WTC11 (cell line): ENCODE measurements at regions not wholly inside any gene's neighbourhood (a gene's known extent, or its start where the extent isn't known, plus 50 kb on each side); places are given as distances from the start of the nearest gene placed in this dataset.

Experiments
- ATAC-seq: fragments of 200-7000 bp; cut with Tn5 transposase; 2 replicates; pipeline ENCODE4 v1.10.0; 2021; ENCODE audit warnings: mild to moderate bottlenecking, moderate library complexity
- CTCF ChIA-PET: fragments of 300-600 bp; sonication (Branson Sonifier 250); formaldehyde crosslinking; loops from one replicate; lab custom pipeline; 2021; ENCODE audit warnings: antibody characterized with exemption; lab: Charles Lee
- POLR2A ChIA-PET: fragments of 350-600 bp; sonication (Branson Sonifier 250); formaldehyde crosslinking; loops from one replicate; lab custom pipeline; 2021; ENCODE audit warnings: antibody characterized with exemption; lab: Charles Lee
- DNase-seq: peaks from one replicate; pipeline ENCODE4 v3.0.0; 2021; ENCODE audit warnings: low spot score
- H3K27ac Mint-ChIP-seq: 2 replicates; pipeline ENCODE4 v1.8.0; 2021; ENCODE audit warnings: mixed read lengths
- H3K27me3 Mint-ChIP-seq: 2 replicates; pipeline ENCODE4 v1.8.0; 2021; ENCODE audit warnings: low read depth, mild to moderate bottlenecking, moderate library complexity, mixed read lengths
- H3K36me3 Mint-ChIP-seq: 2 replicates; pipeline ENCODE4 v1.8.0; 2021; ENCODE audit warnings: mixed read lengths
- H3K4me1 Mint-ChIP-seq: 2 replicates; pipeline ENCODE4 v1.8.0; 2022; ENCODE audit warnings: mixed read lengths
- H3K4me3 Mint-ChIP-seq: 2 replicates; pipeline ENCODE4 v1.8.0; 2021; ENCODE audit warnings: mild to moderate bottlenecking, moderate library complexity, mixed read lengths
- H3K9me3 Mint-ChIP-seq: 2 replicates; pipeline ENCODE4 v1.8.0; 2021; ENCODE audit warnings: mixed read lengths
- CTCF ChIP-seq: fragments of 200-600 bp; IDR thresholded peaks from 2 replicates; pipeline ENCODE4 v1.8.0; 2022; ENCODE audit warnings: antibody characterized with exemption
- E2F1 ChIP-seq: sonication (generic); formaldehyde crosslinking; IDR thresholded peaks from 2 replicates; pipeline ENCODE4 v1.8.0; 2022; ENCODE audit warnings: mild to moderate bottlenecking, missing genetic modification reagents
- E2F4 ChIP-seq: sonication (generic); formaldehyde crosslinking; IDR thresholded peaks from 2 replicates; pipeline ENCODE4 v1.8.1; 2022; ENCODE audit warnings: low read depth, mild to moderate bottlenecking, moderate library complexity, missing genetic modification reagents, borderline replicate concordance
- EMX1 ChIP-seq: fragments of 250-450 bp; sonication (Bioruptor Pico); IDR thresholded peaks from 2 replicates; pipeline ENCODE4 v1.8.0; 2021; ENCODE audit warnings: mild to moderate bottlenecking
- ETV6 ChIP-seq: sonication (generic); formaldehyde crosslinking; IDR thresholded peaks from 2 replicates; pipeline ENCODE4 v1.8.1; 2022; ENCODE audit warnings: mild to moderate bottlenecking, missing genetic modification reagents
- KAT7 ChIP-seq: sonication (generic); formaldehyde crosslinking; IDR thresholded peaks from 2 replicates; pipeline ENCODE4 v1.8.1; 2023; ENCODE audit warnings: missing genetic modification reagents, mild to moderate bottlenecking, borderline replicate concordance
- PRDM15 ChIP-seq: sonication (generic); formaldehyde crosslinking; IDR thresholded peaks from 2 replicates; pipeline ENCODE4 v1.8.0; 2022; ENCODE audit warnings: missing genetic modification reagents
- PREB ChIP-seq: sonication (generic); formaldehyde crosslinking; IDR thresholded peaks from 2 replicates; pipeline ENCODE4 v1.8.1; 2022; ENCODE audit warnings: mild to moderate bottlenecking, missing genetic modification reagents, moderate library complexity, borderline replicate concordance
- PRRX2 ChIP-seq: fragments of 250-450 bp; sonication (Bioruptor Pico); IDR thresholded peaks from 2 replicates; pipeline ENCODE4 v1.8.0; 2021; ENCODE audit warnings: mild to moderate bottlenecking
- USF1 ChIP-seq: sonication (generic); formaldehyde crosslinking; IDR thresholded peaks from 2 replicates; pipeline ENCODE4 v1.8.0; 2022; ENCODE audit warnings: mild to moderate bottlenecking, missing genetic modification reagents

- peak; percentile 40 for DNase-seq
- CTCF ChIA-PET, result interaction anchor here (1.0 kb wide), 1 partner anchor 1169 kb away, joined by 3 read pairs; no protein-coding TSS in a partner anchor
These were observed 306.9 kb upstream of the RBFOX1 start for GRCh38 chr16:7025616-7026190.

GRCh38 chr16:7021653-7022275 is 310.9 kb upstream of the RBFOX1 start:
- ChIA-PET CTCF (no interaction called here), POLR2A (no interaction called here)
- no peak overlapping the region for H3K4me3 Mint-ChIP-seq
- H3K27ac Mint-ChIP-seq, result no peak overlapping the region
- H3K27me3 Mint-ChIP-seq, result peaks cover 7% of the 10 kb centered on the region
- no peaks in the 10 kb centered on the region for H3K4me1 Mint-ChIP-seq
- DNase-seq (no peak), ATAC-seq (no peak)
- TF ChIP-seq PREB (CRISPR knock-in tag) (no peak), ETV6 (CRISPR knock-in tag) (no peak), E2F4 (no peak), PRRX2 (CRISPR knock-in tag) (no peak), PRDM15 (CRISPR knock-in tag) (no peak), EMX1 (no peak), E2F1 (no peak), KAT7 (CRISPR knock-in tag) (no peak)
- peaks cover 73% of the 10 kb centered on the region for H3K9me3 Mint-ChIP-seq
- peaks cover 64% of the 10 kb centered on the region for H3K36me3 Mint-ChIP-seq

More at GRCh38 chr16:7025616-7026190, 306.9 kb upstream of the RBFOX1 start:
- no peak; the same call in 1 of the 2 replicates for ATAC-seq
- Mint-ChIP-seq H3K4me3 (no peak overlapping the region), H3K4me1 (no peaks in the 10 kb centered on the region), H3K9me3 (peaks cover 66% of the 10 kb centered on the region), H3K27me3 (peaks cover 5% of the 10 kb centered on the region; the same call in 1 of the 2 replicates), H3K27ac (no peak overlapping the region), H3K36me3 (peaks cover 51% of the 10 kb centered on the region)
- 0 out of 2 replicates have a peak, but pooled peaks have one; percentile 35 for TF ChIP-seq CTCF
- no peak for TF ChIP-seq USF1 (CRISPR knock-in tag)
- POLR2A ChIA-PET, result no interaction called here
